ENCODE measurements at regions not wholly inside any gene's neighbourhood (a gene's known extent, or its start where the extent isn't known, plus 50 kb on each side); places are given as distances from the start of the nearest gene placed in this dataset.
"Not testable (repeated sequence)": the region's sequence is repeated elsewhere in the genome, so short reads cannot be mapped to it uniquely, and the experiment has no call there.

- DNase-seq (ENCODE audit: low read depth in 2 of 2): no peak
These were observed 82.6 kb upstream of the ADPGK start for GRCh38 chr15:72866182-72866581.

DNA sequence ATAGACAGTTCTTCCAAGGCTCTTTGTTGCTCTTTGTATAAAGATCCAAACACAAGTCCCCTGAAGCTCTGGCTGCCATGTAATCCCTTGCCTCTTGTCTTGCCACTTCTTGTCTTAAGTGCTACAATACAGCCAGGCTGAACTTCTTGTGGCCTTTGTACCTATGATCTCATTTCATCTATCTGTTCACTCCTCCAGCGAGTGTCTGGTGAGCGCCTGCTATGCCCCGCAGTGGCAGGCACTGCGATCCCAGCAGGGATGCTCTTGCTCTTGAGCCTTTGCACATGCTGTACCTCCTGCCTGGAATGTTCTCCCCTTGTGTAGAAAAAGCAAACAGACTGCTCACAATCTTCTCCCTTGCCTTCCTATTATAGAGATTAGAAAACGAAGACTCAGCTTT, 81.9 kb upstream of the ADPGK start:
- no peak for DNase-seq (ENCODE audit: low read depth in 2 of 2)

GRCh38 chr15:72864681-72865080, 81.1 kb upstream of the ADPGK start:
- DNase-seq (ENCODE audit: low read depth in 2 of 2): no peak

GRCh38 chr15:72861354-72861910, 77.9 kb upstream of the ADPGK start:
- DNase-seq (ENCODE audit: low read depth in 2 of 2): no peak

DNA sequence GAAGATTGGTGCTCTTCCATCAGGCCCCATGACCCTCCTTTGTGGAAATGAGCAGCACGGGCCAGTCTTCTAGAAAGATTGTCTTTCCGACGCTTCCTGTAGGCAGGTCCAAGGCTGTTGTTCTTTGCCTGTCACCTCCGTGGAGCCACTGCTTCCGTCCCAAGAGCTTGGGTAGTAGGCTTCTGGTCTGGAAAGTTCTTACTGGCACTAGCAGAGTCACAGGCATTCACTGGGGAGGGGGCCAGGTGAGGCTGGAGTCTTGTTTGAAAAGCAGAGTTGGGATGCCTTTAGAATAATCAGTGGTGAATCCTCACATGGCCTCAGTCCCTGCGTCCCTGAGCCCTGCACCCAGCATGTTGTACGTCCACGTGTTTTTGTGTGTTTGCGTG, 76.2 kb upstream of the ADPGK start:
- no peak for DNase-seq (ENCODE audit: low read depth in 2 of 2)

GRCh38 chr15:72859017-72859756, 75.6 kb upstream of the ADPGK start:
- DNase-seq (ENCODE audit: low read depth in 2 of 2): no peak

GRCh38 chr15:72858205-72858604, 74.6 kb upstream of the ADPGK start:
- no peak for DNase-seq (ENCODE audit: low read depth in 2 of 2)

DNA sequence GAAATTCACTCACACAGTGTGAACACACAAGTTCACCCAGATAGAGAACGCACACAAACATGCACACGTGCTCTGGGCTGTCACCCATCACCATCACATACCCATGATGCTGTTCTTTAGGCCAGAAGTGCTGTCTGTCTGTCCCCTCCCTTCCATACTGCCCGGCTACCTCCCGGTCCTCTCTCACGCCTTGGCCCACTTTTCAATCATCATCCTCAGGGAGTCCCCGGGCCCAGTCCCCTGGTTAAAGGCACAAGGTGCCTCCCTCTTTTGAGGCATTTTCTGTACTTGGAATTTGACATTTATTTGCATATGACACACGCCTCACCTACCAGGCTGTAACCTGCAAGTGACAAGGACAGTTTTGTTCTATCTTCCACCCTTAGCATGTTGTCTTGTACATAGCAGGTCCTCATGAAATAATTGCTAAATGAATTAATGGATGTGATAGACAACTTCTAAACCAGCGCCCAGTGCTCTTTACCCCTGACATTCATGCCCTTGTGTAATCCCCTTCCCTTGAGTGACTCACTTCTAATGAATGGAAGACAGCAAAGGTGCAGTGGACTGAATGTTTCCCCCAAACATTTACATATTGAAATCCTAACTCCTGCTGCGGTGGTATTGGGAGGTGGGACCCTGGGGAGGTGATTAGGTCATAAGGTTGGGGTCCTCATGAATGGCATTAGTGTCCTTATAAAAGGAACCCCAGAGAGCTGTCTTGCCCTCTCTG, 73.9 kb upstream of the ADPGK start:
- DNase-seq (ENCODE audit: low read depth in 2 of 2): no peak

DNA sequence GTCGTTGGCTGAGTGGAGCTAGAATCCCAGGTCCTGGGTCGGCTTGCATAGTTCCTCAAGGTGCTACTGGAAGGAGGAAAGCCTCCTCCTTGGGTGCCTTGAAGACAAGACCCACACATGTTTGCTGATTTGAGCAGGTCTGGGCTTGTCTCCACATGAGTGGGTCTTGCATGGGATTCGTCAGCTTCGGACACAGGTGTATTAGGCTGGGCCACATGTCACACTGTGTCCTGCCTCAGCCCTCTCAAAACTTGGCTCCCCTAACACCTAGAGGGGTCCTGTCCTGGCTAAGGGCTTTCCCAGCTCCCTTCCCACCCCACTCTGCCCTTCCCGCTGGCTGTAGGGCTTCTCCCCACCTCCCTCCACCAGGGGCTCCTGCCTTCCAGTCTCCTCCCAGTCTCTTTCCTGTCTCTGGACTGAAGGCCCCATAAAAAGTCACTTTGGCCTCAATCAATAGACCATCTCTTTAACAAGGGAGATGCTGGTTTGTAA, 73.0 kb upstream of the ADPGK start:
- no peak for DNase-seq (ENCODE audit: low read depth in 2 of 2)

DNA sequence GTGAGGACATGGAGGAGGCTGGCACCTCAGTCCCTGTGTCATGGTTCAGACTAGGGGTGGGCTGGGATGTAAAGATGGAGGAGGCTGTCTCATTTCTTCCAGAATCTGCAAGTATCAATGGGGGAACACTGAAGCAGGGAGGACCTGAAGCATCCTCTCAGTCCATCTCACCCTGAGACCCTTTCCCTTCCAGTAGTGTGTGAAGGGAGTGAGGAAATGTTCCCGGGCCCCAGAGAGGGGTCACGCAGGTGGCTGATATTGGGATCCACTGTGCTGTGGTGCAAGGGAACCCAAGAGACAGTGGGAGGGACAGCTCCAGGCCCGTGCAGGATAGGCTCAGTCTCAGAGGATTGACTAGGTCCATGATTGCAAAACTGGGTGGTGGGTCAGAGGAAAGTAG, 72.2 kb upstream of the ADPGK start:
- no peak for DNase-seq (ENCODE audit: low read depth in 2 of 2)

GRCh38 chr15:72852273-72852672, 68.7 kb upstream of the ADPGK start:
- no peak for DNase-seq (ENCODE audit: low read depth in 2 of 2)

DNA sequence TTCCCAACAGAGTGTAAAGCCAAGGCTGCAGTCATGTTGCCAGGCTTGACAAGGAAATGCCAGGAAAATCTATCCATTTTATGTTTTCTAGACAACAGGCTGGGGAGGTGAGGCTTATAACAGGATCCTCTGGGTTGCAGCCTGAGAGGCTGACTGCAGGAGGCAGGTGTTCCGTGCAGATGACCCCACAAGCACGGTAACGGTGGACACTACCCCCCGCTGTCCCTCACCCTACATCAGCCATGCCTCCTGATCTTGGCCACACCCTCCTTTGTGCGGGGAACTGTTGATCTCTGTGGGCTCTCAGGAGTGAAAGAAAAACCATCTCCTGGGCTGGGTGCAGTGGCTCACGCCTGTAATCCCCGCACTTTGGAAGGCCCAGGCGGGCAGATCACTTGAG, 68.0 kb upstream of the ADPGK start:
- no peak for DNase-seq (ENCODE audit: low read depth in 2 of 2)

- DNase-seq (ENCODE audit: low read depth in 2 of 2): no peak
These were observed 67.3 kb upstream of the ADPGK start for GRCh38 chr15:72850833-72851232.

DNA sequence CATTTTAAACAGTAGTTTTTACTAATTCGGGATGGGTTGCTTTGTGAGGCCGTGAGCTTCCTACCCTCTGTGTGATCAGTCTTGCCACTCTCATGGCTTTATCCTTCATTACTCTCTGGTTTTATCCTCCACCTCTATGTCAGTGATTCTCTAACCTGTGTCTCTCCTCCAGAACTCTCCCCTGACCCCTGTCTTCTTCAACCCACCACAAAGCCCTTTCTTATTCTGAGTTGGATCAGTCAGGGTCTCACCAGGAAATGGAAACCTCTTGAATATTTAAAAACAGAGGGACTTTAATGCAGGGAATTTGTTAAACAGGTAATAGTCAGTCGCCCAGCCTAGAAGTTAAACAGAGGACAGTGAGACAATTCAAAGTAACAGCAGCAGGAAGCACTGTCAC, 64.2 kb upstream of the ADPGK start:
- no peak for DNase-seq (ENCODE audit: low read depth in 2 of 2)

GRCh38 chr15:72847033-72847432, 63.5 kb upstream of the ADPGK start:
- no peak for DNase-seq (ENCODE audit: low read depth in 2 of 2)

DNA sequence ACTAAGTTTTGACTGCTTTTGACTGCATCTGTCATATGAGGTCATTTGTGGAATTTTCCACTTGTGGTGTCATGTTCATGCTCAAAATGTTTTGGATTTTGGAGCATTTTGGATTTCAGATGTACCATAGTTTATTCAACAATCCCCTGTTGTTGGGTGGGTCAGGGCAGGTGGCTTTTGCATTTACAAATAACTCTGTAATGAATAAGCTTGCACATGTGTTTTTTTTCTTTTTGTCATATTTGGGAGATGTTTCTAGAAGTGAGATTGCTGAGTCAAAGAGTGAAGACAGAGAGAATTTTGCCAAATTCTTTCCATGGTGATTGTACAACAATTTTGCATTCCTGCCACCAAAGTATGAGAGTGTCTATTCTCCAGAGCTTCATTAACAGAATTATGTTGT, 62.4 kb upstream of the ADPGK start:
- peak in 1 of 2 donors; percentile 3 for DNase-seq (ENCODE audit: low read depth in 2 of 2)

DNA sequence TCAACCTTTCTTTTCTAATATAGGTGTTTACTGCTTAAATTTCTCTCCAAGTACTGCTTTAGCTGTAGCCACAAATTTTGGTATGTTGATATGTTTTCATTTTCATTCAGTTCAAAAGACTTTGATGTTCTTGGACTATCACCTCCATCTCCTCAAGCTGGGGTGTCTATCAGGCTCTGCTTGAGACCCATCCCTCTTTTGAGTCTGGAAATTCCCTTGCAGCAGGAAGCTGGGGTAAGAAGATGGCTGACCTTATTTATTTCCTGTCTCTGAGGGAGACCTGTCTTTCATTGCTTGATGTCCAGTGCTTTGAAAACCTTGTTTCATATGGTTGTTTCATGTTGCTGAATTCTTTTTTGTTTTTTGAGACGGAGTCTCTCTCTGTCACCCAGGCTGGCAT, 60.5 kb upstream of the ADPGK start:
- no peak for DNase-seq (ENCODE audit: low read depth in 2 of 2)

DNA sequence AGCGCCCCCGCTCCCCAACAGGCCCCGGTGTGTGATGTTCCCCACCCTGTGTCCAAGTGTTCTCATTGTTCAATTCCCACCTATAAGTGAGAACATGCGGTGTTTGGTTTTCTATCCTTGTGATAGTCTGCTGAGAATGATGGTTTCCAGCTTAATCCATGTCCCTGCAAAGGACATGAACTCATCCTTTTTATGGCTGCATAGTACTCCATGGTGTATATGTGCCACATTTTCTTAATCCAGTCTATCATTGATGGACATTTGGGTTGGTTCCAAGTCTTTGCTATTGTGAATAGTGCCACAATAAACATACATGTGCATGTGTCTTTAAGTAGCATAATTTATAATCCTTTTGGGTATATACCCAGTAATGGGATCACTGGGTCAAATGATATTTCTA, 59.8 kb upstream of the ADPGK start:
- DNase-seq (ENCODE audit: low read depth in 2 of 2): not testable (repeated sequence)

DNA sequence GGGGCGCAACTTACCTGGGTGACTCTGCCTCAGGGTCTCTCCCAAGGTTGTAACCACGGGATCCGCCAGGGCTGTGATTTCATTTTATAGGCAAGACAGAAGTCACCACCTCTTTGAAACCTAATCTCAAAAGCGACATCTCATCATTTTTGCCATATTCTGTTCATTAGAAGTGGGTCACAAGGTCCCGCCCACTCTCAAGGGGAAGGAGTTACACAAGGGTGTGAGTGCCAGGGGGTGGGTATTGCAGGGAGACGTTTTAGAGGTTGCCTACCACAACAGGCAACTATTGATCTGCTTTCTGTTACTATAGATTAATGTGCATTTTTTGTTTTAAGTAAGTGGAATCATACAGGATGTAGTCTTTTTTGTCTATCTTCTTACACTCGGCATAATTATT, 56.6 kb upstream of the ADPGK start:
- no peak for DNase-seq (ENCODE audit: low read depth in 2 of 2)

GRCh38 chr15:72838311-72838731, 54.8 kb upstream of the ADPGK start:
- no peak for DNase-seq (ENCODE audit: low read depth in 2 of 2)

- DNase-seq (ENCODE audit: low read depth in 2 of 2): no peak
These were observed 53.2 kb upstream of the ADPGK start for GRCh38 chr15:72836676-72837330.

GRCh38 chr15:72835294-72835890, 51.8 kb upstream of the ADPGK start:
- peak in 1 of 2 donors; percentile 15 for DNase-seq (ENCODE audit: low read depth in 2 of 2)

Data from lung microvascular endothelial cell (primary cell).